ENCODE measurements at regions not wholly inside any gene's neighbourhood (a gene's known extent, or its start where the extent isn't known, plus 50 kb on each side); places are given as distances from the start of the nearest gene placed in this dataset.
"Not testable (repeated sequence)": the region's sequence is repeated elsewhere in the genome, so short reads cannot be mapped to it uniquely, and the experiment has no call there.

DNA sequence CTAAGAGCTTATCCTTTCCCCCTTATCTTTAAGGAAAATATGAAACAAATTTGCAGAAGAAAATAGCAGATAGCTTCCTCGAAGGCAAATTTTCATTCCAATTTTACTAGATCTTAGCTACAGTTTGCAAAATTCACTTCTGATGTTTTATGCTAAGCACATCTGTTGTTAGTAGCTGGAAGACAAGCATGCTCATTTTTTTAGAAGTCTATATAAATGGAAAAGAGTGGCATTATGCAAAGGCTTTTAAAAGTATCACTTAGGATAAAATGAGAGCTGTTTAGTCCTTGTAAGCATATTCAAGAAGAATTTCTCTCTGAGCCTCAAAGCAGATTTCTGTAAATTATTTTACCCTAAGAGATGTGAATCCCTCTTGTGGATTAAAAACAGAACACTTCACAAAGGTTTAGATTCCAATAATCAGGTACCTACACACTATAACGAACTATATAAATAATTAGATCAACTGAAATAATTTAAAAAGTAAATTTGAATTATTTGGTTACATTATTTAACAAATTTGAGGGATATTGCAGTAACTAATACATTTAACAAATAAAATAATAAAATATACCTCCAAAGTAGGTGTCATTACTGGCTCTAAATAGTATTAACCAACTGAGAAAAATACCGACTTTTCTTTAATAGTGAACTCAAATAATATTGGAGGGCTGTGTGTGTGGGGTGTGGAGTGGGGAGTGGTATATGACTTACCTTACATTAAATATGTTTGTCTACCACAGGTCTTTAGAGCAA is 307.1 kb downstream of the SEMA3D start:
- no peak for TF ChIP-seq CTCF (IDR thresholded peaks at IDR 0.05; ENCODE audit: insufficient read depth, low read depth, low read length)
- peak overlapping the region; percentile 67 for H3K4me3 ChIP-seq (ENCODE audit: low read depth, low read length)
- DNase-seq (ENCODE audit: low read depth) = no peak

DNA sequence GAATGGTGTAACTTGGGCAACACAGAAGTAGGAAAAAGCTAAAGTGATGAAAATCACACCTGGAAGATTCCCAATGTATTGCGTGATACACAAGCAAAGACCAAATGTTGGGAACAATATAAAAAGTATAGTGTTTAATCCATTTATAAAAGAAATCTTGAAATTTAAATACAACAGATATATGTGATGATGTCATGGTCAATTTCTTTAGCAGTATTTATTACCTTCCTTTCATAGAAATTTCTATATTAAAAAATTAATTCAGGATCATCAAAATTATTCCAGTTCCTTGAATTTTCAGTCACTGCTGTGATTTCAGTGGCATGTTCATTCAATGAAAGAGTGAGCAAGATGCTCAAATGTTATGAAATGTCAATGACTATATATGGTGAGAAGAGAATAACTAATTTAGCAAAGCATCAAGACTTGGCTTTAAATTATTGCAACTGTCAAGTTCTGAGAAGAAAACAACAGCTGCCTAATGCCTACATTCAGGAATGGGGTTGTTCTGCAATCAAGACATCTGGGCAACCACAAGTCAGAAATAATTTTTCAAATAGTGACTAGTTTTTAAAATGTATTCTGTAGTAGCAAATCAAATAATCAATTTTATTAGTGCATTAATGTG is 308.8 kb downstream of the SEMA3D start:
- no peak overlapping the region for H3K4me3 ChIP-seq (ENCODE audit: low read depth, low read length)
- TF ChIP-seq CTCF (IDR thresholded peaks at IDR 0.05; ENCODE audit: insufficient read depth, low read depth, low read length) = no peak
- no peak for DNase-seq (ENCODE audit: low read depth)

- no peak for TF ChIP-seq CTCF (IDR thresholded peaks at IDR 0.05; ENCODE audit: insufficient read depth, low read depth, low read length)
- DNase-seq (ENCODE audit: low read depth) = no peak
- H3K4me3 ChIP-seq (ENCODE audit: low read depth, low read length) = no peak overlapping the region
Measured at GRCh38 chr7:84876061-84876821, 310.6 kb downstream of the SEMA3D start.

DNA sequence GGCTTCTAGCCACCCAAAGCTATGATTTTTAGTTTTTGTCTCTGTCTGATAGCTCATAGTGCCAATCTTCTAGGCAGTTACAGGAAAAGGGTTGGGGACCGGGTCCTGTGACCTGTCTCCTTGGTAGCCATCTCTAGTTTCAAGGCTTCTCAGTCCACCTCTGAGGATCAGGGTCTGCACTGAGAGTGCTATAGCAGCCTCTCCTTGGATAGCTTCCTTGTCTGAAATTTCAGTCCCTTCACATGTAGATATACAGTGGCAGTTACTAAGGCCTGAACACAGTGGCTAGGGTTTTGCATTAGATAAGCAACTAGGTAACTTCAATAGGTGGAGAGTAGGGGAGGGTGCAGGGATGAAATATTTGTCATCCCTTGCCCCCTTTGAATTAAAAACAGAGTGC is 321.3 kb downstream of the SEMA3D start:
- H3K4me3 ChIP-seq (ENCODE audit: low read depth, low read length) = no peak overlapping the region
- no peak for TF ChIP-seq CTCF (IDR thresholded peaks at IDR 0.05; ENCODE audit: insufficient read depth, low read depth, low read length)
- DNase-seq (ENCODE audit: low read depth) = no peak

DNA sequence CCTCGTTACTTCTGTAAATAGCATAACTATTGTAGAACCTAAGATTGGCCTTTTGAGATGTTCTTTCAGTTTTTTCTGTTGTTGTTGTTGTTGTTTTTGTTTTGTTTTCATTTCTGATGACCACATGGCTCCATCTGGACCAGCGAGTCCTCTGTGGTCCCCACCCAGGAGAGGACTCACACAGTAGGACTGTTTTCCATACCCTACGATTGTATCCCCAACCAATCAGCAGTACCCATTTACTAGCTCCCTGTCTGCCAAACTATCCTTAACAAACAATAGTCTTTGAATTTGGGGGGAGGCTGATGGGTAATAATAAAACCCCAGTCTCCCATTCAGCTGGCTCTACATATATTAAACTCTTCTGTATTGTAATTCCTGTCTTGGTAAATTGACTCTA is 329.5 kb downstream of the SEMA3D start:
- no peak for TF ChIP-seq CTCF (IDR thresholded peaks at IDR 0.05; ENCODE audit: insufficient read depth, low read depth, low read length)
- no peak for DNase-seq (ENCODE audit: low read depth)
- no peak overlapping the region for H3K4me3 ChIP-seq (ENCODE audit: low read depth, low read length)

GRCh38 chr7:84855758-84856157 is 331.1 kb downstream of the SEMA3D start:
- no peak overlapping the region for H3K4me3 ChIP-seq (ENCODE audit: low read depth, low read length)
- DNase-seq (ENCODE audit: low read depth) = no peak
- no peak for TF ChIP-seq CTCF (IDR thresholded peaks at IDR 0.05; ENCODE audit: insufficient read depth, low read depth, low read length)

GRCh38 chr7:84848974-84849372 is 337.9 kb downstream of the SEMA3D start:
- not testable (repeated sequence) for H3K4me3 ChIP-seq (ENCODE audit: low read depth, low read length); DNase-seq (ENCODE audit: low read depth)

Data from fibroblast of villous mesenchyme (primary cell).